ENCODE measurements at regions not wholly inside any gene's neighbourhood (a gene's known extent, or its start where the extent isn't known, plus 50 kb on each side); places are given as distances from the start of the nearest gene placed in this dataset.

GRCh38 chr3:102225005-102225404 is 209.8 kb upstream of the ZPLD1 start:
- no CpG with 5 or more reads among the region's 8 CpGs for WGBS (ENCODE audit: extremely low coverage, insufficient coverage, low lambda C conversion rate)
- no peak overlapping the region for H4K8ac ChIP-seq (ENCODE audit: low read depth, low read length)
- no peak overlapping the region for H3K56ac ChIP-seq (ENCODE audit: low read length)
- H2BK120ac ChIP-seq (ENCODE audit: low read depth, low read length), result no peak overlapping the region
- H3K27ac ChIP-seq (ENCODE audit: low read depth, low read length), result no peak overlapping the region
- no peaks in the 10 kb centered on the region for H3K79me1 ChIP-seq (ENCODE audit: low read length)
- no peak overlapping the region for H3K4ac ChIP-seq (ENCODE audit: low read depth, low read length)
- H3K4me2 ChIP-seq (ENCODE audit: low read length), result no peak overlapping the region
- H3K18ac ChIP-seq (ENCODE audit: low read length), result no peak overlapping the region
- no peaks in the 10 kb centered on the region for H3K4me1 ChIP-seq (ENCODE audit: control insufficient read depth, low read depth, low read length)
- no peak overlapping the region for H2AK5ac ChIP-seq (ENCODE audit: low read length)
- H2BK15ac ChIP-seq (replicated peaks; ENCODE audit: low read depth), result no peak overlapping the region
- DNase-seq, result no peak
- H3K79me2 ChIP-seq (ENCODE audit: control insufficient read depth, insufficient read depth, low read length), result no peaks in the 10 kb centered on the region
- H2BK5ac ChIP-seq (ENCODE audit: low read length), result no peak overlapping the region
- H3K23ac ChIP-seq (ENCODE audit: low read length), result no peak overlapping the region
- H3K36me3 ChIP-seq (ENCODE audit: control insufficient read depth, insufficient read depth, low read length), result no peaks in the 10 kb centered on the region
- H4K5ac ChIP-seq (ENCODE audit: low read length), result no peak overlapping the region
- no peak overlapping the region for H3K9ac ChIP-seq (ENCODE audit: low read length)
- H3K4me3 ChIP-seq (ENCODE audit: low read length), result no peak overlapping the region
- no peaks in the 10 kb centered on the region for H3K27me3 ChIP-seq (ENCODE audit: insufficient read depth, low read length, poor library complexity)

DNA sequence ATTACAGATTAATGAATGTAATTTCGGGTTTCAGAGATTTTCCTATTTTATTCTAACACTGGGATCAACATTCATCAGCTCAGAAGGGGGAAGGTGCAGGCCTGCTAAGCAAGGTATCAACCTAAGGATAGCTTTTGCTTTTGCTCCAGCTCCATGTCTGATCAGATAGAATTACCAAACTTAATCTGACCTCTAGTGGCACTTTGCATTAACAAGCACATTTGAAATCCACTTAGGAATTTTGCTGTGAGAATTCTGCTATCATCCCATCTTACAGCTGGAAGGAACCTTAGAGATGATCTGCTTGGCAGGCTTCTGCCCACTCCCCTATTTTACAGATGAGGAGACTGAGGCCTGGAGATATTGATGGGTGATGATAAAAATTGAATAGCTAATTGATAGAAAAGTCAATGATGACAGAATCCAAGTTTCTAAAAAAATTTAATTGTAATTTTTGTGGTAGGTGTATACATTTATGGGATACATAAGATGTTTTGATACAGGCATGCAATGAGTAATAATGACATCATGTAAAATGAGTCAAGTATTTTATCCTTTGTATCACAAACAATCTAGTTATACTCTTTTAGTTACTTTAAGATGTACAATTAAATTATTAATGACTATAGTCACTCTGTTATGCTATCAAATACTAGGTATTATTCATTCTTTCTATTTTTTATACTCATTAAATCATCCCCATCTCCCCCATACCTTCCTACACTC is 209.2 kb upstream of the ZPLD1 start:
- H4K5ac ChIP-seq (ENCODE audit: low read length), result no peak overlapping the region
- no peak overlapping the region for H3K27ac ChIP-seq (ENCODE audit: low read depth, low read length)
- DNase-seq, result peak; percentile 78
- H3K27me3 ChIP-seq (ENCODE audit: insufficient read depth, low read length, poor library complexity), result no peaks in the 10 kb centered on the region
- WGBS (ENCODE audit: extremely low coverage, insufficient coverage, low lambda C conversion rate), result no CpG with 5 or more reads among the region's 1 CpG
- H2BK5ac ChIP-seq (ENCODE audit: low read length), result no peak overlapping the region
- no peak overlapping the region for H3K18ac ChIP-seq (ENCODE audit: low read length)
- H2BK120ac ChIP-seq (ENCODE audit: low read depth, low read length), result no peak overlapping the region
- no peak overlapping the region for H3K4me3 ChIP-seq (ENCODE audit: low read length)
- no peak overlapping the region for H3K4me2 ChIP-seq (ENCODE audit: low read length)
- no peak overlapping the region for H2BK15ac ChIP-seq (replicated peaks; ENCODE audit: low read depth)
- no peak overlapping the region for H3K4ac ChIP-seq (ENCODE audit: low read depth, low read length)
- H3K56ac ChIP-seq (ENCODE audit: low read length), result no peak overlapping the region
- H3K23ac ChIP-seq (ENCODE audit: low read length), result no peak overlapping the region
- no peaks in the 10 kb centered on the region for H3K36me3 ChIP-seq (ENCODE audit: control insufficient read depth, insufficient read depth, low read length)
- H3K4me1 ChIP-seq (ENCODE audit: control insufficient read depth, low read depth, low read length), result no peaks in the 10 kb centered on the region
- no peak overlapping the region for H2AK5ac ChIP-seq (ENCODE audit: low read length)
- H4K8ac ChIP-seq (ENCODE audit: low read depth, low read length), result no peak overlapping the region
- no peaks in the 10 kb centered on the region for H3K79me2 ChIP-seq (ENCODE audit: control insufficient read depth, insufficient read depth, low read length)
- no peaks in the 10 kb centered on the region for H3K79me1 ChIP-seq (ENCODE audit: low read length)
- no peak overlapping the region for H3K9ac ChIP-seq (ENCODE audit: low read length)

- Histone ChIP-seq H3K4ac (ENCODE audit: low read depth, low read length) (no peak overlapping the region), H3K23ac (ENCODE audit: low read length) (no peak overlapping the region), H3K79me1 (ENCODE audit: low read length) (no peaks in the 10 kb centered on the region), H2BK5ac (ENCODE audit: low read length) (no peak overlapping the region), H3K4me3 (ENCODE audit: low read length) (no peak overlapping the region), H3K27ac (ENCODE audit: low read depth, low read length) (no peak overlapping the region), H2BK120ac (ENCODE audit: low read depth, low read length) (no peak overlapping the region), H3K27me3 (ENCODE audit: insufficient read depth, low read length, poor library complexity) (no peaks in the 10 kb centered on the region), H3K4me1 (ENCODE audit: control insufficient read depth, low read depth, low read length) (no peaks in the 10 kb centered on the region), H3K4me2 (ENCODE audit: low read length) (no peak overlapping the region), H3K56ac (ENCODE audit: low read length) (no peak overlapping the region), H4K5ac (ENCODE audit: low read length) (no peak overlapping the region), H3K79me2 (ENCODE audit: control insufficient read depth, insufficient read depth, low read length) (no peaks in the 10 kb centered on the region), H3K18ac (ENCODE audit: low read length) (no peak overlapping the region), H3K36me3 (ENCODE audit: control insufficient read depth, insufficient read depth, low read length) (no peaks in the 10 kb centered on the region), H2AK5ac (ENCODE audit: low read length) (no peak overlapping the region), H2BK15ac (replicated peaks; ENCODE audit: low read depth) (no peak overlapping the region), H3K9ac (ENCODE audit: low read length) (no peak overlapping the region), H4K8ac (ENCODE audit: low read depth, low read length) (no peak overlapping the region)
- DNase-seq, result no peak
- no CpG with 5 or more reads among the region's 1 CpG for WGBS (ENCODE audit: extremely low coverage, insufficient coverage, low lambda C conversion rate)
These were observed 208.4 kb upstream of the ZPLD1 start for GRCh38 chr3:102226463-102226862.

DNA sequence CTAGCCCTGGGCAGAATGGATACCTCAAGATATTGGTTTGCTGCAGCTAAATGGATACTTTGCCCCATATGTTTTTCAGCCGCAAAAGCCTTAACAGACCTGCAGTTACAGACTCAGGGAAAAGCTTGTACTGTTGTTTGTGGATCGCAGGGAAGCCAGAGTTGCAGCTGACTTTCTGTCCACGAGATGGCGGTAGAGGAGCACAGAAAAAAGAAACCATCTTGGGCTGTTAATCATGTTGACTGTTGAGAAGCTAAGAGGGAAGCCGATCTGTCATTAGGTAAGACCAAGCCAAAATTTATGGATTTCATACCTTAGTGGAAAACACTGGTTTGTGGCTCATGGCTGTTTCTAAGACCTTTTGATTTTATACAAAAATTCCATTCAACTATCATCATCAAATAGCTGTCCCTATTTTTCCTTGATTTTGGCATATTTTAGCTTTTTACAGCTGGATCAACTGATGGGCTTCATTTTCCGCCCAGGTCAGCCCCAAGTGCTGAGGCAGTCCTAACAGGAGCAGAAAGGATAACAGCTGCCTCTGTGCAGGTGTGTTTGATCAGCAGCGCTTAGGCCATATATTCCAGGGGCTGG is 205.7 kb upstream of the ZPLD1 start:
- no peak overlapping the region for H3K4me2 ChIP-seq (ENCODE audit: low read length)
- no peak overlapping the region for H3K4me3 ChIP-seq (ENCODE audit: low read length)
- WGBS (ENCODE audit: extremely low coverage, insufficient coverage, low lambda C conversion rate), result no CpG with 5 or more reads among the region's 7 CpGs
- no peak overlapping the region for H3K23ac ChIP-seq (ENCODE audit: low read length)
- no peak overlapping the region for H2BK15ac ChIP-seq (replicated peaks; ENCODE audit: low read depth)
- no peaks in the 10 kb centered on the region for H3K79me2 ChIP-seq (ENCODE audit: control insufficient read depth, insufficient read depth, low read length)
- H3K9ac ChIP-seq (ENCODE audit: low read length), result no peak overlapping the region
- no peak overlapping the region for H4K8ac ChIP-seq (ENCODE audit: low read depth, low read length)
- no peak overlapping the region for H2AK5ac ChIP-seq (ENCODE audit: low read length)
- no peaks in the 10 kb centered on the region for H3K36me3 ChIP-seq (ENCODE audit: control insufficient read depth, insufficient read depth, low read length)
- H2BK120ac ChIP-seq (ENCODE audit: low read depth, low read length), result no peak overlapping the region
- H4K5ac ChIP-seq (ENCODE audit: low read length), result no peak overlapping the region
- H3K56ac ChIP-seq (ENCODE audit: low read length), result no peak overlapping the region
- no peak overlapping the region for H3K27ac ChIP-seq (ENCODE audit: low read depth, low read length)
- H3K18ac ChIP-seq (ENCODE audit: low read length), result no peak overlapping the region
- no peaks in the 10 kb centered on the region for H3K27me3 ChIP-seq (ENCODE audit: insufficient read depth, low read length, poor library complexity)
- no peak overlapping the region for H2BK5ac ChIP-seq (ENCODE audit: low read length)
- H3K4ac ChIP-seq (ENCODE audit: low read depth, low read length), result no peak overlapping the region
- no peaks in the 10 kb centered on the region for H3K4me1 ChIP-seq (ENCODE audit: control insufficient read depth, low read depth, low read length)
- DNase-seq, result peak; percentile 85
- H3K79me1 ChIP-seq (ENCODE audit: low read length), result no peaks in the 10 kb centered on the region

DNA sequence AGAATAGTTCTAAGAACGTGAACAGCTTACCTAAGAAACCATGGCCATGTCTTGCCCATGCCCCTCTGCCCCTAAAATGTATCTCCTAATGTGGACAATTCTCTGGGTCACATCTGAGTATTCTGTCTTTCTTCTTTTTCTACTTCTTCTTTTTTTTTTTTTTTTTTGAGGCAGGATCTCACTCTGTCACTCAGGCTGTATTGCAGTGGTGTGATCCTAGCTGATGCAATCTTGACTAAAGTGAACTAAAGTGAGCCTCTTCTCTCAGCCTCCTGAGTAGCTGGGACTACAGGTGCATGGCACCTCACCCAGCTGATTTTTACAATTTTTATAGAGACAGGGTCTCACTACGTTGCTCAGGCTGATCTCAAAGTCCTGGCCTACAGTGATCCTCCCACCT is 204.8 kb upstream of the ZPLD1 start:
- no peak overlapping the region for H3K18ac ChIP-seq (ENCODE audit: low read length)
- H3K23ac ChIP-seq (ENCODE audit: low read length), result no peak overlapping the region
- no peak overlapping the region for H4K5ac ChIP-seq (ENCODE audit: low read length)
- no peak overlapping the region for H3K56ac ChIP-seq (ENCODE audit: low read length)
- no peaks in the 10 kb centered on the region for H3K4me1 ChIP-seq (ENCODE audit: control insufficient read depth, low read depth, low read length)
- H3K79me1 ChIP-seq (ENCODE audit: low read length), result no peaks in the 10 kb centered on the region
- H2BK5ac ChIP-seq (ENCODE audit: low read length), result no peak overlapping the region
- H3K27ac ChIP-seq (ENCODE audit: low read depth, low read length), result no peak overlapping the region
- H3K27me3 ChIP-seq (ENCODE audit: insufficient read depth, low read length, poor library complexity), result no peaks in the 10 kb centered on the region
- H3K4me2 ChIP-seq (ENCODE audit: low read length), result no peak overlapping the region
- no peak overlapping the region for H4K8ac ChIP-seq (ENCODE audit: low read depth, low read length)
- no peak overlapping the region for H3K9ac ChIP-seq (ENCODE audit: low read length)
- WGBS (ENCODE audit: extremely low coverage, insufficient coverage, low lambda C conversion rate), result no CpG with 5 or more reads among the region's 2 CpGs
- H2AK5ac ChIP-seq (ENCODE audit: low read length), result no peak overlapping the region
- H2BK120ac ChIP-seq (ENCODE audit: low read depth, low read length), result no peak overlapping the region
- no peak overlapping the region for H3K4me3 ChIP-seq (ENCODE audit: low read length)
- no peaks in the 10 kb centered on the region for H3K79me2 ChIP-seq (ENCODE audit: control insufficient read depth, insufficient read depth, low read length)
- H2BK15ac ChIP-seq (replicated peaks; ENCODE audit: low read depth), result no peak overlapping the region
- DNase-seq, result peak; percentile 49
- no peaks in the 10 kb centered on the region for H3K36me3 ChIP-seq (ENCODE audit: control insufficient read depth, insufficient read depth, low read length)
- no peak overlapping the region for H3K4ac ChIP-seq (ENCODE audit: low read depth, low read length)

DNA sequence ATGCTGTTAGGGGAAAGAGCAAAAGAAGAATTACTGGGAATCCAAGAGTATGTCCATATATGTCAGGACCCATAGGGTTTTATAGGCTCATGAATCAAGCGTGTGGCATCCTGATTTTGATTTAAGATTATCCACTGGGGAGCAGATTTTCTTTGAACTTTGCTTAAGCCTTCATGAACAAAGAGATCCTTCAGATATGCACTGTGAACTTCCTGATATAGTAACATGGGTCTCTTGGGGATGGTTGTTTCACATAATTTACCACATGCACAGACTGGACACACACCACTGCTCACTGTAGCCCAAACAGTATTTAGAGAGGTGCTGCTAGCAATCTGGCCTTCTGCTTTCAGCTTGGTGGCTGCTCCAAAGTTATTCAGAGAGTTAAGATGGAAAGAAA is 200.9 kb upstream of the ZPLD1 start:
- Histone ChIP-seq H2AK5ac (ENCODE audit: low read length) (no peak overlapping the region), H3K9ac (ENCODE audit: low read length) (no peak overlapping the region), H3K56ac (ENCODE audit: low read length) (no peak overlapping the region), H2BK5ac (ENCODE audit: low read length) (no peak overlapping the region), H4K5ac (ENCODE audit: low read length) (no peak overlapping the region), H3K36me3 (ENCODE audit: control insufficient read depth, insufficient read depth, low read length) (no peaks in the 10 kb centered on the region), H3K18ac (ENCODE audit: low read length) (no peak overlapping the region), H3K23ac (ENCODE audit: low read length) (no peak overlapping the region), H3K4me3 (ENCODE audit: low read length) (no peak overlapping the region), H3K4me2 (ENCODE audit: low read length) (no peak overlapping the region), H3K79me1 (ENCODE audit: low read length) (no peaks in the 10 kb centered on the region), H2BK120ac (ENCODE audit: low read depth, low read length) (no peak overlapping the region), H3K4me1 (ENCODE audit: control insufficient read depth, low read depth, low read length) (peaks cover 2% of the 10 kb centered on the region), H3K27ac (ENCODE audit: low read depth, low read length) (no peak overlapping the region), H3K4ac (ENCODE audit: low read depth, low read length) (no peak overlapping the region), H4K8ac (ENCODE audit: low read depth, low read length) (no peak overlapping the region), H3K79me2 (ENCODE audit: control insufficient read depth, insufficient read depth, low read length) (no peaks in the 10 kb centered on the region), H3K27me3 (ENCODE audit: insufficient read depth, low read length, poor library complexity) (no peaks in the 10 kb centered on the region), H2BK15ac (replicated peaks; ENCODE audit: low read depth) (no peak overlapping the region)
- no peak for DNase-seq
- WGBS (ENCODE audit: extremely low coverage, insufficient coverage, low lambda C conversion rate), result no CpG with 5 or more reads among the region's 1 CpG
